Activated naive CD8-positive, alpha-beta T cell treated with anti-CD3 and anti-CD28 coated beads, Interleukin-2, amount 10 ng/mL, durations not matched to agents 7 days and 5 days (primary cell): ENCODE measurements at regions not wholly inside any gene's neighbourhood (a gene's known extent, or its start where the extent isn't known, plus 50 kb on each side); places are given as distances from the start of the nearest gene placed in this dataset.

ENCODE experiments used
- ATAC-seq: fragments of 150-1000 bp; cut with Tn5 transposase; one replicate; pipeline ENCODE4 v1.10.0; 2021; ENCODE audit warnings: low read depth, moderate library complexity
- POLR2A ChIA-PET: fragments of 350-600 bp; sonication (Branson Sonifier 250); formaldehyde crosslinking; loops from one replicate; lab custom pipeline; 2021; ENCODE audit warnings: antibody characterized with exemption; lab: Charles Lee
- DNase-seq: peaks from one replicate; pipeline ENCODE4 v3.0.0; 2021
- H3K27ac Mint-ChIP-seq: one replicate; pipeline ENCODE4 v1.8.0; 2022; ENCODE audit warnings: mild to moderate bottlenecking, mixed read lengths
- H3K27me3 Mint-ChIP-seq: one replicate; pipeline ENCODE4 v1.8.0; 2022; ENCODE audit warnings: mild to moderate bottlenecking, moderate library complexity, mixed read lengths
- H3K36me3 Mint-ChIP-seq: one replicate; pipeline ENCODE4 v1.8.0; 2021; ENCODE audit warnings: mild to moderate bottlenecking, mixed read lengths
- H3K4me1 Mint-ChIP-seq: one replicate; pipeline ENCODE4 v1.8.0; 2021; ENCODE audit warnings: mixed read lengths
- H3K4me3 Mint-ChIP-seq: one replicate; pipeline ENCODE4 v1.8.0; 2022; ENCODE audit warnings: mild to moderate bottlenecking, moderate library complexity, mixed read lengths
- H3K9me3 Mint-ChIP-seq: one replicate; pipeline ENCODE4 v1.8.0; 2021; ENCODE audit warnings: mixed read lengths

GRCh38 chr14:98993818-98994217 lies 278.2 kb downstream of the BCL11B start:
- peak overlapping the region; percentile 93 for H3K27ac Mint-ChIP-seq
- peaks cover 7% of the 10 kb centered on the region for H3K9me3 Mint-ChIP-seq
- no peak for ATAC-seq
- peaks cover 25% of the 10 kb centered on the region for H3K36me3 Mint-ChIP-seq
- H3K27me3 Mint-ChIP-seq: no peaks in the 10 kb centered on the region
- peak overlapping the region; percentile 54 for H3K4me3 Mint-ChIP-seq
- POLR2A ChIA-PET: interaction anchor here (1.8 to 2.8 kb wide), 2 partner anchors 9 to 11 kb away, joined by 4 to 10 read pairs; no protein-coding TSS in a partner anchor
- H3K4me1 Mint-ChIP-seq: peaks cover 24% of the 10 kb centered on the region
- no peak for DNase-seq

GRCh38 chr14:98994561-98994960 lies 277.4 kb downstream of the BCL11B start:
- H3K36me3 Mint-ChIP-seq: peaks cover 25% of the 10 kb centered on the region
- H3K27me3 Mint-ChIP-seq: no peaks in the 10 kb centered on the region
- H3K27ac Mint-ChIP-seq: peak overlapping the region; percentile 93
- peaks cover 7% of the 10 kb centered on the region for H3K9me3 Mint-ChIP-seq
- DNase-seq (no peak), ATAC-seq (peak; percentile 95)
- POLR2A ChIA-PET: interaction anchor here (0.9 to 2.8 kb wide), 4 partner anchors 10 to 62 kb away, joined by 4 to 10 read pairs (median 4); no protein-coding TSS in a partner anchor
- peak overlapping the region; percentile 54 for H3K4me3 Mint-ChIP-seq
- peaks cover 24% of the 10 kb centered on the region for H3K4me1 Mint-ChIP-seq

DNA sequence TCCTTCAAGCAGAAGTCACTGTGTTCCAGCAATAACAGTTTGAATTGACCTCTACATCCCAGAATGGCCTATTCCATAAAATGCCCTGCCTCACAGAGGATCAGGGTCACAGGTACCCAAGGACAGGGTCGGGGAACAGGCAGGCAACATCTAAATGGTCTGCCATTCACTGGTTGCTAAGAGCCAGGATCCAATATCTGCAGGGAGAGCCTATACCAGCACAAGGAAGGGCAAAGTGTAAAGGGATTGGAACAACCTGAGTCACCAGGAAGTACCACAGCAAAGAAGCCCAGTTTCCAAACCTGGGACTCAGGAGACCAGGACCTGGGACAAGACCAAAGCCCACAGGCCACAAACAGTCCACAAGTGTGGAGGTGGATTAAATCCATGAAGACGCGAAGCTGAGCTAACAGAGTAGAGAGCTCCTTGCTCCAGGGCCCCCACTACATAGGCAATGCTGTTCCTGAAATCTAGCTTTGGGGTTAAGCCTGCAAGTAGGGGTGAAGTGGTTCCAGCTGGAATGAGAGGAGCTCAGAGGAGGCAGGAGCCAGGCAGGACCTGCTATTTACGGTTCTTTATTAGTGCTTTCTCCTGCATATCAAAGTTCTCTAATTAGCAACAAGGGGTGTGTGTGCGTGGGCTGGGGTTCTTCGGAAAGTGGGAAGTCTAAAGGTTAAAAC lies 274.3 kb downstream of the BCL11B start:
- no peaks in the 10 kb centered on the region for H3K27me3 Mint-ChIP-seq
- POLR2A ChIA-PET: no interaction called here
- peaks cover 24% of the 10 kb centered on the region for H3K4me1 Mint-ChIP-seq
- DNase-seq: no peak
- H3K36me3 Mint-ChIP-seq: peaks cover 21% of the 10 kb centered on the region
- H3K27ac Mint-ChIP-seq: no peak overlapping the region
- H3K4me3 Mint-ChIP-seq: no peak overlapping the region
- peaks cover 4% of the 10 kb centered on the region for H3K9me3 Mint-ChIP-seq
- ATAC-seq: no peak

- H3K4me1 Mint-ChIP-seq: peaks cover 16% of the 10 kb centered on the region
Measured at GRCh38 chr14:98999345-98999744, 272.7 kb downstream of the BCL11B start.

DNA sequence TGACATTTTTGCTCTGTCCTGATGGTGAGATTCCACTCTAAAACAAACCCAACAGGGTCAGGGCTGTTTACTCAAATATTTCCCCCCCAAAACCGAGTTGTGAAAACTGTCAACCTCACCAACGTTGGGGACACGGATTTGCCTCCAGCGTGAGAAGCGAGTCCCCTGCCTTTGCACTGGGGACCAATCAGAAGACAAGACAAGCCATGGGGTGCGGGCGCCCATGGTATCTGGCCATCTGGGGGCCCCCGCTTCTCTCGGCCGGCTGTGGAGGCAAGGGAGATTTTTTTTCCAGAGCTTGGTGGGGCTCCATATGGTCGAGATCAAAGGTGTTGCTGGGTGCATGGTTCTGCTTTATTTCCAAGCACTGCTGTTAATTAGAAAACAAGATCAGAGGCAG lies 272.1 kb downstream of the BCL11B start:
- Mint-ChIP-seq H3K36me3 (peaks cover 12% of the 10 kb centered on the region), H3K27me3 (no peaks in the 10 kb centered on the region), H3K27ac (no peak overlapping the region), H3K4me3 (no peak overlapping the region), H3K4me1 (peaks cover 10% of the 10 kb centered on the region), H3K9me3 (no peaks in the 10 kb centered on the region)
- POLR2A ChIA-PET: no interaction called here
- ATAC-seq: no peak
- no peak for DNase-seq

More at GRCh38 chr14:98999345-98999744, 272.7 kb downstream of the BCL11B start:
- DNase-seq (no peak), ATAC-seq (no peak)
- H3K36me3 Mint-ChIP-seq: peaks cover 12% of the 10 kb centered on the region
- H3K4me3 Mint-ChIP-seq: no peak overlapping the region
- no peaks in the 10 kb centered on the region for H3K9me3 Mint-ChIP-seq
- no peak overlapping the region for H3K27ac Mint-ChIP-seq
- POLR2A ChIA-PET: no interaction called here
- H3K27me3 Mint-ChIP-seq: no peaks in the 10 kb centered on the region

- POLR2A ChIA-PET: no interaction called here
- Mint-ChIP-seq H3K9me3 (no peaks in the 10 kb centered on the region), H3K27ac (no peak overlapping the region), H3K27me3 (no peaks in the 10 kb centered on the region), H3K36me3 (peaks cover 5% of the 10 kb centered on the region), H3K4me1 (peaks cover 1% of the 10 kb centered on the region), H3K4me3 (no peak overlapping the region)
- no peak for DNase-seq
- ATAC-seq: no peak
Measured at GRCh38 chr14:99001241-99001640, 270.8 kb downstream of the BCL11B start.

DNA sequence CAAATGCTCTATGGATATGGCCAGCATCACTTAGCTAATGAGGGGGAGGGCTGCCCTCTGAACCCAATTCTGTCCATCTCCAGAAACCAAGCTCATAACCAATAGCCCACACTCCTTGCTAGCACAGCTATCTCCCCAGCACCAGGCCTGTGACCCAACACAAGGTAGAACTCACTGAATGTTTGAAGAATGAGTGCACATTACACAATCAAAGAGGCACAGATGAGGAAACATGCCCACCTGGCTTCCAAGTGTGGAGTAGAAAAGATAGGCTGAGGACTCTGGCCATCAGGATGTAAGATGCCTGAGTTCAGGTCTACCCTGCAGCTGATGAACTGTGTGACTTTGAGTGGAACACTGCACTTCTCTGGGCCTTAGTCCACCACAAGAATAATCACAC lies 268.4 kb downstream of the BCL11B start:
- H3K27ac Mint-ChIP-seq: no peak overlapping the region
- POLR2A ChIA-PET: no interaction called here
- H3K4me1 Mint-ChIP-seq: no peaks in the 10 kb centered on the region
- peaks cover 5% of the 10 kb centered on the region for H3K9me3 Mint-ChIP-seq
- no peaks in the 10 kb centered on the region for H3K27me3 Mint-ChIP-seq
- ATAC-seq (no peak), DNase-seq (no peak)
- H3K36me3 Mint-ChIP-seq: no peaks in the 10 kb centered on the region
- H3K4me3 Mint-ChIP-seq: no peak overlapping the region

DNA sequence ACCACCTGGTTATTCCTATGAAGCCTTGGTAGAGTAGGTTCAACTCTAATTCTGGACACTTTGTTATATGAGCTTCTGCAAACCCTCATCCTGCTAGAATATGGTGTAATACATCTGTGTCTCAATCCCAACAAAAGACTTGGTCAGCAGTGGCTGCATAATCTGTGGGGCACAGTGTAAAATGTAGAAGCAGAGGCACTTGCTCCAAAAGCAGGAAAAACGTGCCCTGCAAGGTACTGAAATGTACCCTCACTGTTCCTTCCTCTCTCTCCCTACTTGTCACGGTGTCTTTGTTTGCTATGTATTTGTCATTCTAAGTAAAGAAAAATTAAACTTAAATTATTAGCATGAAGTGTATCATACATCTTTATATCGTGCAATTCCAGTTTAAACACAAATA lies 267.9 kb downstream of the BCL11B start:
- H3K4me3 Mint-ChIP-seq: no peak overlapping the region
- POLR2A ChIA-PET: no interaction called here
- no peaks in the 10 kb centered on the region for H3K36me3 Mint-ChIP-seq
- H3K9me3 Mint-ChIP-seq: peaks cover 9% of the 10 kb centered on the region
- no peak for ATAC-seq
- DNase-seq: no peak
- H3K4me1 Mint-ChIP-seq: no peaks in the 10 kb centered on the region
- H3K27me3 Mint-ChIP-seq: no peaks in the 10 kb centered on the region
- H3K27ac Mint-ChIP-seq: no peak overlapping the region

DNA sequence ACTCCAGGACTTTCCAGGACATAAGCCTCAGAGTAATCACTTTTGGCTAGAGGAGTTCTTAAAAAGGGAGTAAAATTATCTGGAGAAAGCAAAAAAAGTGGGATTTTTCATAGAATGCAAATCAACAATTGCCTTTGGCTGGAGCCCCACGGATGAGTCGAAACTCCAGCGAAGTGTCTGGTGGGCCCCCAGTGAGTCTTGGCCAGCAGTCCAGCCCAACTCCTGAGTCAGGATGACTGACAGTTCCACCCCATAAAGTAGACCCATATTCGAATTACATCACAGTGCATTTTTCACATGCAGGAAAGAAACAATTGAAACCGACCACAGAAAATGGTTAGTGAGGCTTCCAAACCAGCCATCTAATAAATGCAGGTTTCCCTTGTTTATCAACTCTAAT lies 265.7 kb downstream of the BCL11B start:
- no peak for DNase-seq
- peaks cover 10% of the 10 kb centered on the region for H3K4me1 Mint-ChIP-seq
- peaks cover 3% of the 10 kb centered on the region for H3K36me3 Mint-ChIP-seq
- no peak overlapping the region for H3K27ac Mint-ChIP-seq
- H3K27me3 Mint-ChIP-seq: no peaks in the 10 kb centered on the region
- POLR2A ChIA-PET: no interaction called here
- peaks cover 22% of the 10 kb centered on the region for H3K9me3 Mint-ChIP-seq
- no peak overlapping the region for H3K4me3 Mint-ChIP-seq
- no peak for ATAC-seq

DNA sequence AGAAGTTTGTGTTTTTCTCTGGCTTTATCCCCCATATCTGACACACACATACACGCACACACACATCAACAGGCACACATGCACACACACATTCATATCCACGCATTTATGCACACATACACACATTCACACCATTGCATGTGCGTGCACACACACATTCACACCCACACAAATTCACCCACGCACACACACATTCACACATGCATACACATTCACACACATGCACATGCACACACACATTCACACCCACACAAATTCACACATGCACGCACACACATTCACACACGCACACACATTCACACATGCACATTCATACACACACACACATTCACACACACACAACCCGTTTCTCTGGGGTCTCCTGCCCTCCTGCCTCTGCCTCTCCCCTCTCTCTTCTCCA lies 264.2 kb downstream of the BCL11B start:
- H3K4me3 Mint-ChIP-seq: no peak overlapping the region
- peaks cover 22% of the 10 kb centered on the region for H3K9me3 Mint-ChIP-seq

GRCh38 chr14:99009871-99010270 lies 262.1 kb downstream of the BCL11B start:
- H3K27ac Mint-ChIP-seq: peak overlapping the region; percentile 69
- H3K4me3 Mint-ChIP-seq: peak overlapping the region; percentile 51
- POLR2A ChIA-PET: no interaction called here
- no peaks in the 10 kb centered on the region for H3K27me3 Mint-ChIP-seq
- H3K9me3 Mint-ChIP-seq: peaks cover 22% of the 10 kb centered on the region
- peak; percentile 74 for ATAC-seq
- no peak for DNase-seq
- peaks cover 10% of the 10 kb centered on the region for H3K4me1 Mint-ChIP-seq
- H3K36me3 Mint-ChIP-seq: peaks cover 5% of the 10 kb centered on the region

More for the DNA sequence above, 264.2 kb downstream of the BCL11B start:
- POLR2A ChIA-PET: no interaction called here
- no peak for DNase-seq
- Mint-ChIP-seq H3K27ac (no peak overlapping the region), H3K27me3 (no peaks in the 10 kb centered on the region), H3K36me3 (peaks cover 5% of the 10 kb centered on the region), H3K4me1 (peaks cover 10% of the 10 kb centered on the region)
- no peak for ATAC-seq

- Mint-ChIP-seq H3K27me3 (no peaks in the 10 kb centered on the region), H3K4me1 (peaks cover 10% of the 10 kb centered on the region), H3K36me3 (peaks cover 5% of the 10 kb centered on the region), H3K9me3 (peaks cover 22% of the 10 kb centered on the region), H3K4me3 (no peak overlapping the region), H3K27ac (no peak overlapping the region)
- ATAC-seq: no peak
- no peak for DNase-seq
- POLR2A ChIA-PET: no interaction called here
Measured at GRCh38 chr14:99011385-99011784, 260.6 kb downstream of the BCL11B start.

DNA sequence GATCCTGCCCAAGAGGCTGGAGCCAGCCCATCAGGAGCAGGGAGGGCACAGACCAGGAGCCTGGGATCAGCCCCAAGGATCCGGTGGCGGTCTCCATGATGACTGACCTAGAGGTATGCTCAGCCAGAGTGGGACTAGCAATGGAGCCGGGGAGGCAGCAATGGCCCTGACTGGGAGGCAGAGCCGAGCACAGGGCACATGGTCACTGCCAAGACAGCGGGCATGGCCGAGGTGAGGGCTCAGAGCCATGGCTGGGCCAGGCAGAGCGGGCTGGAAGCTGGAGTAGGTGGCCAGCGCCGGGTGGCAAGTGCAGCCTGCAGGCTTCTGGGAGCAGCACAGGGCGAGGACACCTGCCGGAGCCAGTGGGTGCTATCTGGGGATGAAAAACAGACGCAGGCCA lies 259.3 kb downstream of the BCL11B start:
- Mint-ChIP-seq H3K4me3 (no peak overlapping the region), H3K27me3 (no peaks in the 10 kb centered on the region), H3K9me3 (peaks cover 20% of the 10 kb centered on the region), H3K4me1 (peaks cover 10% of the 10 kb centered on the region), H3K27ac (no peak overlapping the region), H3K36me3 (peaks cover 5% of the 10 kb centered on the region)
- POLR2A ChIA-PET: no interaction called here
- DNase-seq: no peak
- ATAC-seq: no peak

- peaks cover 1% of the 10 kb centered on the region for H3K36me3 Mint-ChIP-seq
- H3K27ac Mint-ChIP-seq: no peak overlapping the region
- no peaks in the 10 kb centered on the region for H3K27me3 Mint-ChIP-seq
- ATAC-seq: no peak
- no peak overlapping the region for H3K4me3 Mint-ChIP-seq
- DNase-seq: no peak
- peaks cover 1% of the 10 kb centered on the region for H3K9me3 Mint-ChIP-seq
- POLR2A ChIA-PET: no interaction called here
- H3K4me1 Mint-ChIP-seq: no peaks in the 10 kb centered on the region
Measured at GRCh38 chr14:99015833-99016232, 256.2 kb downstream of the BCL11B start.
